ENCODE measurements at regions not wholly inside any gene's neighbourhood (a gene's known extent, or its start where the extent isn't known, plus 50 kb on each side); places are given as distances from the start of the nearest gene placed in this dataset.

- DNase-seq, result no peak
These were observed 743.8 kb downstream of the DSC3 start for GRCh38 chr18:30298769-30299168.

- DNase-seq, result no peak
These were observed 753.7 kb downstream of the DSC3 start for GRCh38 chr18:30288662-30289414.

- DNase-seq, result peak; percentile 24 to 33
These were observed 761.6 kb downstream of the DSC3 start for GRCh38 chr18:30280861-30281470.

- no peak for DNase-seq
These were observed 762.4 kb downstream of the DSC3 start for GRCh38 chr18:30280186-30280585.

GRCh38 chr18:30277676-30278075 is 764.9 kb downstream of the DSC3 start:
- no peak for DNase-seq

- DNase-seq, result peak in 1 of 2 experiments; percentile 11
These were observed 770.8 kb downstream of the DSC3 start for GRCh38 chr18:30271716-30272115.

- DNase-seq, result no peak
These were observed 777.4 kb downstream of the DSC3 start for GRCh38 chr18:30265190-30265589.

GRCh38 chr18:30254331-30254730 is 788.2 kb downstream of the DSC3 start:
- no peak for DNase-seq

GRCh38 chr18:30248056-30248455 is 794.5 kb downstream of the DSC3 start:
- no peak for DNase-seq

- no peak for DNase-seq
These were observed 796.6 kb downstream of the DSC3 start for GRCh38 chr18:30245766-30246455.

GRCh38 chr18:30234755-30235154 is 807.8 kb downstream of the DSC3 start:
- no peak for DNase-seq

- DNase-seq, result no peak
These were observed 831.4 kb downstream of the DSC3 start for GRCh38 chr18:30211112-30211511.

GRCh38 chr18:30208546-30208945 is 834.0 kb downstream of the DSC3 start:
- no peak for DNase-seq

GRCh38 chr18:30192216-30192615 is 850.3 kb downstream of the DSC3 start:
- no peak for DNase-seq

GRCh38 chr18:30186245-30186644 is 856.3 kb downstream of the DSC3 start:
- no peak for DNase-seq

- no peak for DNase-seq
These were observed 865.5 kb downstream of the DSC3 start for GRCh38 chr18:30177056-30177455.

GRCh38 chr18:30175621-30176225 is 866.8 kb downstream of the DSC3 start:
- DNase-seq, result no peak

GRCh38 chr18:30175061-30175574 is 867.4 kb downstream of the DSC3 start:
- DNase-seq, result no peak

- DNase-seq, result no peak
These were observed 879.0 kb downstream of the DSC3 start for GRCh38 chr18:30163573-30163972.

GRCh38 chr18:30160124-30160523 is 882.4 kb downstream of the DSC3 start:
- DNase-seq, result no peak

GRCh38 chr18:30150586-30151250 is 891.8 kb downstream of the DSC3 start:
- DNase-seq, result no peak

GRCh38 chr18:30149585-30149984 is 893.0 kb downstream of the DSC3 start:
- no peak for DNase-seq

GRCh38 chr18:30142870-30143269 is 899.7 kb downstream of the DSC3 start:
- DNase-seq, result no peak
